H1 (cell line): ENCODE measurements at regions not wholly inside any gene's neighbourhood (a gene's known extent, or its start where the extent isn't known, plus 50 kb on each side); places are given as distances from the start of the nearest gene placed in this dataset.

Experiments
- CTCF ChIA-PET: fragments of 300-600 bp; sonication (Branson Sonifier 250); formaldehyde crosslinking; loops from one replicate; lab custom pipeline; 2021; ENCODE audit not compliant: partially characterized antibody; lab: Charles Lee
- POLR2A ChIA-PET: fragments of 300-600 bp; sonication (Branson Sonifier 250); formaldehyde crosslinking; loops from one replicate; lab custom pipeline; 2021; ENCODE audit warnings: inconsistent platforms; ENCODE audit not compliant: partially characterized antibody; lab: Charles Lee
- DNase-seq, 2 experiments: peaks; one replicate each; pipeline versions ENCODE4 v3.0.0 to v3.0.0-alpha.2; 2010 to 2022; ENCODE audit warnings: low spot score in 2 of 2, low read depth in 1 of 2, mixed read lengths in 1 of 2
- FAIRE-seq: peaks from 2 replicates; lab custom pipeline; 2011; peaks lifted over from hg19 to GRCh38; lab: Jason Lieb, UNC
- H2AFZ ChIP-seq: 2 replicates; pipeline ENCODE4 v1.8.1; 2012; ENCODE audit warnings: low read length, inconsistent platforms
- H2AK5ac ChIP-seq: 2 replicates; pipeline ENCODE4 v1.6.1; 2013; ENCODE audit warnings: low read depth, low read length
- H2BK120ac ChIP-seq: replicated peaks from 2 replicates; pipeline ENCODE3; 2013; ENCODE audit warnings: low read depth, low read length, inconsistent platforms
- H2BK12ac ChIP-seq: 2 replicates; pipeline ENCODE4 v1.6.1; 2013; ENCODE audit warnings: low read depth, low read length
- H2BK15ac ChIP-seq: 2 replicates; pipeline ENCODE4 v1.6.1; 2013; ENCODE audit warnings: low read length
- H2BK20ac ChIP-seq: 2 replicates; pipeline ENCODE4 v1.6.1; 2013; ENCODE audit warnings: low read length
- H2BK5ac ChIP-seq: 2 replicates; pipeline ENCODE4 v1.6.1; 2013; ENCODE audit warnings: low read depth, low read length
- H3K14ac ChIP-seq: 2 replicates; pipeline ENCODE4 v1.6.1; 2013; ENCODE audit warnings: inconsistent platforms; ENCODE audit not compliant: insufficient read length
- H3K18ac ChIP-seq: 2 replicates; pipeline ENCODE4 v1.6.1; 2013; ENCODE audit warnings: low read length; ENCODE audit errors: extremely low read depth
- H3K23ac ChIP-seq: 2 replicates; pipeline ENCODE4 v1.6.1; 2013; ENCODE audit warnings: inconsistent platforms; ENCODE audit not compliant: insufficient read length
- H3K23me2 ChIP-seq: 2 replicates; pipeline ENCODE4 v1.6.1; 2013; ENCODE audit warnings: low read depth, low read length
- H3K27ac ChIP-seq: 2 replicates; pipeline ENCODE4 v1.6.1; 2011; ENCODE audit warnings: low read depth, low read length, inconsistent platforms
- H3K27me3 ChIP-seq, 4 experiments: replicated peaks in 1 of 4; 1 replicate in 1 of 4; 2 replicates in 3 of 4; pipeline versions ENCODE4 v1.6.1 to v1.8.1; 2011 to 2013; ENCODE audit warnings: low read length in 3 of 4, mild to moderate bottlenecking in 3 of 4, inconsistent platforms in 2 of 4, mixed read lengths in 2 of 4, moderate library complexity in 1 of 4; ENCODE audit not compliant: control insufficient read depth in 3 of 4, insufficient read depth in 3 of 4; ENCODE audit errors: extremely low read depth in 1 of 4
- H3K36me3 ChIP-seq, 4 experiments: 2 replicates each; pipeline versions ENCODE4 v1.6.1 to v1.8.1; 2011 to 2013; ENCODE audit warnings: mild to moderate bottlenecking in 4 of 4, low read length in 3 of 4, moderate library complexity in 2 of 4, control low read depth in 1 of 4, inconsistent platforms in 1 of 4; ENCODE audit not compliant: insufficient read depth in 4 of 4, control insufficient read depth in 2 of 4
- H3K4ac ChIP-seq: replicated peaks from 2 replicates; pipeline ENCODE3; 2013; ENCODE audit warnings: low read length, low read depth, mixed read lengths, inconsistent platforms; ENCODE audit not compliant: insufficient read length
- H3K4me1 ChIP-seq, 4 experiments: replicated peaks in 1 of 4; 1 replicate in 1 of 4; 2 replicates in 3 of 4; pipeline versions ENCODE4 v1.6.1 to v1.8.1; 2011 to 2013; ENCODE audit warnings: low read length in 3 of 4, inconsistent platforms in 2 of 4, mixed read lengths in 1 of 4; ENCODE audit not compliant: insufficient read depth in 4 of 4, control insufficient read depth in 3 of 4
- H3K4me2 ChIP-seq, 2 experiments: 2 replicates each; pipeline versions ENCODE4 v1.6.1 to v1.8.1; 2011 to 2013; ENCODE audit warnings: low read depth in 2 of 2, low read length in 2 of 2, control low read depth in 1 of 2, inconsistent platforms in 1 of 2, mild to moderate bottlenecking in 1 of 2; ENCODE audit not compliant: insufficient read depth in 1 of 2
- H3K4me3 ChIP-seq, 4 experiments: fragments of 200-600, 300-600 bp in 1 of 4; sonication (generic), shearing (Covaris generic), sonication (Bioruptor Twin) in 1 of 4; 2 replicates each; pipeline versions ENCODE4 v1.5.1 to v1.8.1; 2011 to 2016; ENCODE audit warnings: low read length in 4 of 4, low read depth in 3 of 4, control low read depth in 2 of 4, inconsistent platforms in 2 of 4, mild to moderate bottlenecking in 2 of 4, mixed read lengths in 1 of 4, moderate library complexity in 1 of 4; ENCODE audit not compliant: insufficient read depth in 2 of 4; ENCODE audit errors: extremely low read depth in 1 of 4
- H3K56ac ChIP-seq: replicated peaks from 2 replicates; pipeline ENCODE3; 2013; ENCODE audit warnings: low read depth, mild to moderate bottlenecking, mixed read lengths, low read length, inconsistent platforms; ENCODE audit not compliant: insufficient read length
- H3K79me1 ChIP-seq: 2 replicates; pipeline ENCODE4 v1.6.1; 2013; ENCODE audit warnings: low read depth, low read length, control low read depth
- H3K79me2 ChIP-seq, 2 experiments: 2 replicates each; pipeline versions ENCODE4 v1.6.1 to v1.8.1; 2012 to 2013; ENCODE audit warnings: low read length in 2 of 2, mild to moderate bottlenecking in 2 of 2, inconsistent platforms in 1 of 2; ENCODE audit not compliant: insufficient read depth in 2 of 2, control insufficient read depth in 1 of 2
- H3K9ac ChIP-seq, 4 experiments: replicated peaks in 1 of 4; 1 replicate in 1 of 4; 2 replicates in 3 of 4; pipeline versions ENCODE4 v1.6.1 to v1.8.1; 2011 to 2013; ENCODE audit warnings: low read depth in 3 of 4, low read length in 3 of 4, control low read depth in 2 of 4, mild to moderate bottlenecking in 2 of 4, moderate library complexity in 2 of 4, inconsistent platforms in 1 of 4; ENCODE audit errors: extremely low read depth in 1 of 4
- H3K9me3 ChIP-seq, 2 experiments: 2 replicates each; pipeline versions ENCODE4 v1.6.1 to v1.8.1; 2012 to 2013; ENCODE audit warnings: mild to moderate bottlenecking in 2 of 2, moderate library complexity in 2 of 2, control low read depth in 1 of 2, inconsistent platforms in 1 of 2, low read depth in 1 of 2, low read length in 1 of 2, mixed read lengths in 1 of 2; ENCODE audit not compliant: insufficient read depth in 2 of 2
- H4K20me1 ChIP-seq, 2 experiments: replicated peaks in 1 of 2; 2 replicates each; pipeline versions ENCODE3 to v1.8.1; 2011 to 2013; ENCODE audit warnings: inconsistent platforms in 2 of 2, low read length in 2 of 2, mild to moderate bottlenecking in 1 of 2; ENCODE audit not compliant: insufficient read depth in 2 of 2, control insufficient read depth in 1 of 2
- H4K5ac ChIP-seq: 2 replicates; pipeline ENCODE4 v1.6.1; 2013; ENCODE audit warnings: low read length, low read depth, mixed read lengths, inconsistent platforms; ENCODE audit not compliant: insufficient read length
- H4K8ac ChIP-seq: 2 replicates; pipeline ENCODE4 v1.8.0; 2013; ENCODE audit warnings: mild to moderate bottlenecking, moderate library complexity, low read length, inconsistent platforms; ENCODE audit not compliant: insufficient read depth; ENCODE audit errors: extremely low read depth
- H4K91ac ChIP-seq: replicated peaks from 2 replicates; pipeline ENCODE3; 2013; ENCODE audit warnings: low read length, mixed read lengths, inconsistent platforms; ENCODE audit not compliant: insufficient read length
- CBX8 ChIP-seq: fragments of 300-800, 300-1000 bp; sonication (generic); IDR thresholded peaks from 2 replicates; pipeline ENCODE4 v1.7.1; 2016; ENCODE audit warnings: low read depth, low read length, borderline replicate concordance
- CTBP2 ChIP-seq: IDR thresholded peaks from 2 replicates; pipeline ENCODE4 v1.7.0; 2011; ENCODE audit warnings: borderline replicate concordance, mild to moderate bottlenecking, moderate library complexity, mixed read lengths, low read length; ENCODE audit not compliant: insufficient read depth, insufficient read length
- JUND ChIP-seq: IDR thresholded peaks from 2 replicates; pipeline ENCODE4 v1.6.1; 2011; ENCODE audit warnings: mild to moderate bottlenecking, improper control_type of control experiment, low read length
- MAFK ChIP-seq: IDR thresholded peaks from 2 replicates; pipeline ENCODE4 v1.6.1; 2012; ENCODE audit warnings: low read depth, mild to moderate bottlenecking, improper control_type of control experiment, low read length
- RBBP5 ChIP-seq: IDR thresholded peaks from 2 replicates; pipeline ENCODE4 v1.7.1; 2012; ENCODE audit warnings: low read depth, mild to moderate bottlenecking, inconsistent platforms, low read length, moderate library complexity, borderline replicate concordance
- RFX5 ChIP-seq: IDR thresholded peaks from 2 replicates; pipeline ENCODE4 v1.6.1; 2011; ENCODE audit warnings: low read depth, low read length, improper control_type of control experiment, borderline replicate concordance
- RNF2 ChIP-seq: fragments of 200-900, 300-1000 bp; sonication (generic); IDR thresholded peaks from 2 replicates; pipeline ENCODE4 v1.7.1; 2016; ENCODE audit warnings: borderline replicate concordance, low read depth, mild to moderate bottlenecking, antibody characterized with exemption, low read length; ENCODE audit not compliant: poor library complexity, severe bottlenecking; ENCODE audit errors: missing control alignments
- TEAD4 ChIP-seq: IDR thresholded peaks from 2 replicates; pipeline ENCODE4 v1.6.1; 2012; ENCODE audit warnings: low read depth, low read length, inconsistent platforms, mixed read lengths
- WGBS, 2 experiments: shearing (Covaris generic) in 1 of 2; methylation state at CpG; one replicate each; pipeline versions ENCODE4 v1.1.6 to v1.1.7; 2013 to 2015; ENCODE audit warnings: low lambda C conversion rate in 2 of 2, mixed read lengths in 2 of 2, inconsistent platforms in 1 of 2, low coverage in 1 of 2, missing lambda C conversion rate in 1 of 2; ENCODE audit not compliant: insufficient replicate concordance in 2 of 2, insufficient coverage in 1 of 2, insufficient read length in 1 of 2; ENCODE audit errors: extremely low coverage in 1 of 2, missing lambda C conversion rate in 1 of 2; 5-methylcytosine and 5-hydroxymethylcytosine counted together
- TF ChIP-seq, protein P1 (sequence below): IDR thresholded peaks from 2 replicates; pipeline ENCODE4 v1.6.1; 2011; ENCODE audit warnings: low read depth, mild to moderate bottlenecking, low read length; ENCODE audit not compliant: insufficient read depth

DNA sequence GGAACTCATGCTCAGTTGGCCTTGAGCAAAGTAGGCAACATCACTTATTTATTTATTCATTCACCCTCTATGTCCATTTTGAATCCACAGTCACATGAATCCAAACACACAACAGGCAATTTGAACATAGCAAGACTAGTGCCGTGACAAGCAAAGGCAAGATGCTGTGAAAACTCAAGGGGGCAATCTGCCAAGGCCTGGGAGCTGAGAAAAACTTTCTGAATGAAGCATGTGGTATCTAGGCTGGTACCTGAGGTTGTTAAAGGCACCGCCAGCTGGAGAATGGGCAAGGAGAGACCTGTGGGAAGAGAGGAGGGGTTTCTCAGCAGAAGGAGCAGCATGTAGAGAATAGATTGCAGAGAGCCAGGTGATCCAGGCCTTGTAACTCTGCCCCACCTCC, 98.3 kb upstream of the ATP10B start:
- Histone ChIP-seq H3K79me1 (no peaks in the 10 kb centered on the region), H3K4me2 (no peak overlapping the region), H3K14ac (no peak overlapping the region), H3K27me3 (no peaks in the 10 kb centered on the region), H2BK5ac (no peak overlapping the region), H3K79me2 (no peaks in the 10 kb centered on the region), H3K23ac (no peak overlapping the region), H2BK12ac (no peak overlapping the region), H3K23me2 (no peaks in the 10 kb centered on the region), H2BK20ac (no peak overlapping the region), H2AK5ac (no peak overlapping the region), H2BK120ac (no peak overlapping the region), H3K36me3 (no peaks in the 10 kb centered on the region; a peak in 1 of 8 replicates), H4K91ac (no peak overlapping the region), H3K56ac (no peak overlapping the region), H2BK15ac (no peak overlapping the region), H2AFZ (no peak overlapping the region), H3K27ac (no peak overlapping the region), H3K4me1 (no peaks in the 10 kb centered on the region), H4K20me1 (no peaks in the 10 kb centered on the region), H3K9ac (no peak overlapping the region), H3K9me3 (peaks cover 14 to 15% of the 10 kb centered on the region in 2 experiments; a peak in 3 of 4 replicates), H4K8ac (no peak overlapping the region), H3K4ac (no peak overlapping the region), H4K5ac (no peak overlapping the region), H3K4me3 (no peak overlapping the region), H3K18ac (no peak overlapping the region)
- FAIRE-seq (no peak), DNase-seq (no peak)
- WGBS, 2 experiments: 70% methylated on average over 2 of the region's 2 CpGs; no CpG with 5 or more reads in 1 of the 2 experiments
- no peak for TF ChIP-seq MAFK
- TF ChIP-seq CTBP2: no peak
- no peak for TF ChIP-seq JUND
- TF ChIP-seq RBBP5: no peak
- TF ChIP-seq RNF2: no peak
- no peak for TF ChIP-seq CBX8
- TF ChIP-seq, protein P1, sequence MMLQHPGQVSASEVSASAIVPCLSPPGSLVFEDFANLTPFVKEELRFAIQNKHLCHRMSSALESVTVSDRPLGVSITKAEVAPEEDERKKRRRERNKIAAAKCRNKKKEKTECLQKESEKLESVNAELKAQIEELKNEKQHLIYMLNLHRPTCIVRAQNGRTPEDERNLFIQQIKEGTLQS: no peak
- TF ChIP-seq TEAD4: no peak
- no peak for TF ChIP-seq RFX5
- ChIA-PET CTCF (no interaction called here), POLR2A (no interaction called here)
